VCaP (cell line): ENCODE measurements at regions not wholly inside any gene's neighbourhood (a gene's known extent, or its start where the extent isn't known, plus 50 kb on each side); places are given as distances from the start of the nearest gene placed in this dataset.

Source experiments
- H3K27ac ChIP-seq: fragments of 450-650 bp; 2 replicates; pipeline ENCODE4 v1.5.1; 2017
- TF ChIP-seq, protein P1 (sequence below): fragments of 450-650 bp; conservative IDR thresholded peaks from 2 replicates; pipeline ENCODE4 v1.5.1; 2017; ENCODE audit warnings: mild to moderate bottlenecking, moderate library complexity

DNA sequence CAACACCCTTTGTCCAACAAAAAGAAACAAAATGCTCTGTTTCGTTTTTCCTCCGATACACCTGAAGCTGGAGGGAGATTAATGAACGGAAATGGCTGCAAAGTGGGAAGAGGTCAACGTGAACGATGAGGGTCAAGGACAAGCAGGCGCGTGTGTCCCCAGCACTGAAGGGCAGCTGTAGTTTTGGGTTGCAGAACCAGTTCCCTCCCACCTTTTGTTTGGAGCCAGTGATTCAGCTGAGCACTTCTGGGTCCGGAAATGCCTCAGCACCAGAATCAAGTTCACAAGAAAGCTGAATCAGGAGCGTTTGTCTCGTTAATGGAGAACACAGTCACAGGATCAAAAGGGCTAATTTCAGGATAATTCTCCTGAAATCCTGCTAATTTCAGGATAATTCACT, 51.1 kb upstream of the PWP1 start:
- TF ChIP-seq, protein P1, sequence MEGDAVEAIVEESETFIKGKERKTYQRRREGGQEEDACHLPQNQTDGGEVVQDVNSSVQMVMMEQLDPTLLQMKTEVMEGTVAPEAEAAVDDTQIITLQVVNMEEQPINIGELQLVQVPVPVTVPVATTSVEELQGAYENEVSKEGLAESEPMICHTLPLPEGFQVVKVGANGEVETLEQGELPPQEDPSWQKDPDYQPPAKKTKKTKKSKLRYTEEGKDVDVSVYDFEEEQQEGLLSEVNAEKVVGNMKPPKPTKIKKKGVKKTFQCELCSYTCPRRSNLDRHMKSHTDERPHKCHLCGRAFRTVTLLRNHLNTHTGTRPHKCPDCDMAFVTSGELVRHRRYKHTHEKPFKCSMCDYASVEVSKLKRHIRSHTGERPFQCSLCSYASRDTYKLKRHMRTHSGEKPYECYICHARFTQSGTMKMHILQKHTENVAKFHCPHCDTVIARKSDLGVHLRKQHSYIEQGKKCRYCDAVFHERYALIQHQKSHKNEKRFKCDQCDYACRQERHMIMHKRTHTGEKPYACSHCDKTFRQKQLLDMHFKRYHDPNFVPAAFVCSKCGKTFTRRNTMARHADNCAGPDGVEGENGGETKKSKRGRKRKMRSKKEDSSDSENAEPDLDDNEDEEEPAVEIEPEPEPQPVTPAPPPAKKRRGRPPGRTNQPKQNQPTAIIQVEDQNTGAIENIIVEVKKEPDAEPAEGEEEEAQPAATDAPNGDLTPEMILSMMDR = no peak

DNA sequence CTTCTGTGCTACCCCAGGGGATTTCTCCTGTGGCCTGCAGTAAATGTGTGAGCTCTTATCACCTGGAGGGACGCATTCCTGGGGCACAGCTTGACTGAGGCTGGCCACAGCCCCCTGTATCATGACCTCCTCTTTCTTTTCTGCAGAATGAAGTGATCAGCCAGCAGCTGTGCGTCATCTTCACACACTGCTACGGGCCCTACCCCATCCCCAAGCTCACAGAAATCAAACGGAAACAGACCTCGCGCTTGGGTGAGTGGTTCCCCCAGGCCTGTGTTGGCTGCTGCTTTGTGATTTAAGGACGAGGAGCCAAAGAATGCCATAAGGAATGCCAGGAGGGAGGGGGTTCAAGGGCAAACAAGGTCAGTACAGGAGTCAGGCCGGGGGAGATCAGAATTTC, 50.5 kb upstream of the PWP1 start:
- no peak overlapping the region for H3K27ac ChIP-seq
- TF ChIP-seq, protein P1 = no peak

More for the DNA sequence above, 51.1 kb upstream of the PWP1 start:
- no peak overlapping the region for H3K27ac ChIP-seq
